Ascending aorta (tissue), 2 donors: ENCODE measurements at regions not wholly inside any gene's neighbourhood (a gene's known extent, or its start where the extent isn't known, plus 50 kb on each side); places are given as distances from the start of the nearest gene placed in this dataset.

Experiments
- DNase-seq, 2 donors: peaks; one replicate each; pipeline ENCODE4 v3.0.0-alpha.2; 2019; ENCODE audit warnings: low spot score in 2 of 2
- H3K27ac ChIP-seq, 2 donors: fragments of 200-600 bp; sonication (generic); one replicate each; pipeline ENCODE4 v1.5.1; 2016 to 2017; ENCODE audit warnings: mild to moderate bottlenecking in 1 of 2
- H3K27me3 ChIP-seq: fragments of 200-600 bp; sonication (generic); one replicate; pipeline ENCODE4 v1.5.1; 2017
- H3K36me3 ChIP-seq, 2 donors: fragments of 200-600 bp; sonication (generic); one replicate each; pipeline ENCODE4 v1.5.1; 2016
- H3K4me1 ChIP-seq, 2 donors: fragments of 200-600 bp; sonication (generic); one replicate each; pipeline ENCODE4 v1.5.1; 2016 to 2017; ENCODE audit warnings: mild to moderate bottlenecking in 1 of 2
- H3K4me3 ChIP-seq, 2 donors: fragments of 200-600 bp; sonication (generic); one replicate each; pipeline ENCODE4 v1.5.1; 2016 to 2017; ENCODE audit warnings: mild to moderate bottlenecking in 1 of 2
- H3K9me3 ChIP-seq, 2 donors: fragments of 200-600 bp; sonication (generic); one replicate each; pipeline ENCODE4 v1.5.1; 2016
- intact Hi-C: fragments of 100-400 bp; cut with DNase I; formaldehyde crosslinking; loops from one replicate; pipeline ENCODE4 v1.15.1; 2023
- TF ChIP-seq, protein P1 (sequence below), 3 experiments: fragments of 200-600 bp in 2 of 3; fragments of 450-650 bp in 1 of 3; sonication (generic) in 2 of 3; IDR thresholded peaks; one replicate each; pipeline ENCODE4 v1.5.1; 2016 to 2019; ENCODE audit warnings: antibody characterized with exemption in 3 of 3, mild to moderate bottlenecking in 1 of 3, moderate library complexity in 1 of 3

DNA sequence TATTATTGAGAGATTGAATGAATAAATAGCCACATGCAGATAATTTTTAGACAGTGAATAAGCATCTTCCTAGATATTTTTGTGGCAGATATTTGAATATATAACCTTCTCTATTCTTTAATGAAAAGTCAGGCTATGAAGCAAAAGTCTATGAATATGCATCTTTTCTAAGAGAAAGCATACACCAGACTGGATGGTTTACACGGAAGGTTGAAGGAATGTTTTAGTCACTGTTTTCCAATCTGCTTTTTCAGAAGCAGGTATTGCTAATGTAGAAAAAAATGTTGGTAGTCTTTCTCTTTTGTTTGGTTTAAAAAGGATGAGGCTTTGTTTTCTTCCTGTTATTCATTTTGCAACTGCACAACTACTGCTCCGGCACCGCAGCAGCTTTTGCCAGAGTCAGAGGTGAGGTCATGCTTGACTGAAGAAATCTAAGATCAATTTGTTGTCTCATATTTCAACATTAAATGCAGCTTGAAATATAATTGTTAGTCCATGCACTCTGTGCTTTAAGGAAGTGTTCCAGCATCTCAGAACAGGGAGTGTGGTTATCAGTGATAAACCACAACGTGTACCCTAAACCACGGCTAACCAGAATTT is 1540.8 kb upstream of the PIK3C3 start:
- H3K4me3 ChIP-seq = no peak overlapping the region
- intact Hi-C loops = no loop called here
- H3K36me3 ChIP-seq = no peaks in the 10 kb centered on the region
- no peak overlapping the region for H3K27ac ChIP-seq
- TF ChIP-seq, protein P1, sequence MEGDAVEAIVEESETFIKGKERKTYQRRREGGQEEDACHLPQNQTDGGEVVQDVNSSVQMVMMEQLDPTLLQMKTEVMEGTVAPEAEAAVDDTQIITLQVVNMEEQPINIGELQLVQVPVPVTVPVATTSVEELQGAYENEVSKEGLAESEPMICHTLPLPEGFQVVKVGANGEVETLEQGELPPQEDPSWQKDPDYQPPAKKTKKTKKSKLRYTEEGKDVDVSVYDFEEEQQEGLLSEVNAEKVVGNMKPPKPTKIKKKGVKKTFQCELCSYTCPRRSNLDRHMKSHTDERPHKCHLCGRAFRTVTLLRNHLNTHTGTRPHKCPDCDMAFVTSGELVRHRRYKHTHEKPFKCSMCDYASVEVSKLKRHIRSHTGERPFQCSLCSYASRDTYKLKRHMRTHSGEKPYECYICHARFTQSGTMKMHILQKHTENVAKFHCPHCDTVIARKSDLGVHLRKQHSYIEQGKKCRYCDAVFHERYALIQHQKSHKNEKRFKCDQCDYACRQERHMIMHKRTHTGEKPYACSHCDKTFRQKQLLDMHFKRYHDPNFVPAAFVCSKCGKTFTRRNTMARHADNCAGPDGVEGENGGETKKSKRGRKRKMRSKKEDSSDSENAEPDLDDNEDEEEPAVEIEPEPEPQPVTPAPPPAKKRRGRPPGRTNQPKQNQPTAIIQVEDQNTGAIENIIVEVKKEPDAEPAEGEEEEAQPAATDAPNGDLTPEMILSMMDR (IDR thresholded peaks at IDR 0.05) = no peak
- no peaks in the 10 kb centered on the region for H3K27me3 ChIP-seq
- H3K9me3 ChIP-seq = no peaks in the 10 kb centered on the region
- no peak for DNase-seq
- no peaks in the 10 kb centered on the region for H3K4me1 ChIP-seq

DNA sequence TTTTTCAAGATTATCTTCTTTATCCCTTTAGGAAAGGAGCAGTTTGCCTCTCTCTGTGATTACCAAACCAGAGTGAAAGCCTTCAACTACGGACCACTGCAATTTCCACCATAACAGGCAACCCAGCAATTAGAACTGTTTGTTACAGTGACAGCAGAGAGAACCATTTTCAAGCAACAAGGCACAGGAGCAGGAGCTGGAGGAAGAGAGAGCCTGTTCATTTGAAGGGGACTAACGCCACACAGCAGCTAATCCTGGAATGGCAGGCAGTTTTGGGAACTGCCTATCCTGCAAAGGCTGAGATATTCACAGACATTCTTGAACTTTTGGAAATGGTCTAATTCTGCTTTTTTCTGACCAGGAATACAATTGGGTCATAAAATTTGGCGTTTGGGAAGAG is 1541.9 kb upstream of the PIK3C3 start:
- Histone ChIP-seq H3K4me1 (no peaks in the 10 kb centered on the region), H3K27ac (no peak overlapping the region), H3K4me3 (no peak overlapping the region), H3K9me3 (no peaks in the 10 kb centered on the region), H3K27me3 (no peaks in the 10 kb centered on the region), H3K36me3 (no peaks in the 10 kb centered on the region)
- DNase-seq = no peak
- TF ChIP-seq, protein P1 (IDR thresholded peaks at IDR 0.05) = no peak
- intact Hi-C loops = no loop called here

DNA sequence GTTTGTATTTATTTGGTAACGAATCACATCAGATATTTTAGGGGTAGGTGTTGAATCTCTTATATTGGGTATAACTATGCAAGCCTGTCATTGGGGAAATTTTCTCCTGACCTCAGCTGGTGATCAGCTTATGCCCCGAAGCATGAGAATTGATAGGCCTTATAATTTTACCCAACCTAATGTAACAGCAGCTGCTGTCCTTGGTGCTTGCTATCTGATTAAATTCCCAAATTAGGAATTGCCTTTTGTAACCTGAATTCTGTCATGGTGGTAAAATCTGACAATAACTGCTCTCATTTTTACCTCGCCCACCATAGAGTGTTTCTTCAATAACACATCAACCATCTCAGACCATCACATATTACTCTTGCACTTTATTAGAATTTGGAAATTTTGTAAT is 1542.6 kb upstream of the PIK3C3 start:
- intact Hi-C loops = no loop called here
- TF ChIP-seq, protein P1 (IDR thresholded peaks at IDR 0.05) = no peak
- no peaks in the 10 kb centered on the region for H3K27me3 ChIP-seq

DNA sequence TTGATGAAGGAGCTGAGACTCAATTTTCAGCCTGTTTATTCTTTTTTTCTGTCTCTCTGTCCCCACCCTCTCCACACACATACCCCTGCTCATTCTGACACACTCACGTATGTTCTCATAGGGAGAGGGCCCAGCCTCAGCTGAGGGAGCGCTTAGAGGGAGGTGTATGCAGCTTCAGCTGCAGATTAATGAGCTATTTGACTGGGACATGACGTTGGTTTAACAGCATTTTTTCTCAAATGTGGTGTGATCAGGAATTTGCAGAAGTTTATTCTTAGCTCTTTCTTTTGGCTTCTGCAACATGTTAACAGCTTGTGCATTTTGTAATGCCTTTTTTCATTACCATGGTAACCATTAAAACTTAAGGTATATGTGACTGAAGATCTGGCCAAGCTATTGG is 1547.1 kb upstream of the PIK3C3 start:
- no peaks in the 10 kb centered on the region for H3K9me3 ChIP-seq
- no peaks in the 10 kb centered on the region for H3K36me3 ChIP-seq
- TF ChIP-seq, protein P1 (IDR thresholded peaks at IDR 0.05) = no peak
- no peak overlapping the region for H3K27ac ChIP-seq
- intact Hi-C loops = no loop called here
- no peak overlapping the region for H3K4me3 ChIP-seq
- no peaks in the 10 kb centered on the region for H3K27me3 ChIP-seq
- no peaks in the 10 kb centered on the region for H3K4me1 ChIP-seq
- DNase-seq = no peak

More for the DNA sequence above, 1542.6 kb upstream of the PIK3C3 start:
- no peak for DNase-seq
- Histone ChIP-seq H3K9me3 (no peaks in the 10 kb centered on the region), H3K36me3 (no peaks in the 10 kb centered on the region), H3K4me3 (no peak overlapping the region), H3K4me1 (no peaks in the 10 kb centered on the region), H3K27ac (no peak overlapping the region)

DNA sequence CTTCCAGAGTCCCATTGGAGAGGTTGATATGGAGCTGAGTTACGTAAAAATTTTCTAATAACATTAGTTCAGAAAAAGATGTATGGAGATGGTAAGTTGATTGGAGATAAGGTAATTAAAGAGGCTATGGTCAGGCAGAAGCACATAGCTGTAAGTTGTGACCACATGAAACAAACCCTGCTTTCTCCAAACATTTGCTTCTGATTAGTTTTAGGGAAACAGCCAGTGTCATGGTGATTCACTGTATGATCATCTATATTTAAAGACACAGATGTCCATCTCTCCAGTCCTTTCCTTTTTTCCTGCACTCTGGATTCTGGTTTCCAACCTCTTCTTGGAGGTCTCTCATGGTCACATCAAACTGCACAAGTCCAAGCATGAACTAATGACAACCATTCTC is 1550.8 kb upstream of the PIK3C3 start:
- TF ChIP-seq, protein P1 (IDR thresholded peaks at IDR 0.05) = no peak
- H3K4me3 ChIP-seq = no peak overlapping the region
- H3K9me3 ChIP-seq = no peaks in the 10 kb centered on the region
- no peaks in the 10 kb centered on the region for H3K4me1 ChIP-seq
- H3K36me3 ChIP-seq = no peaks in the 10 kb centered on the region
- intact Hi-C loops = no loop called here
- no peak overlapping the region for H3K27ac ChIP-seq
- no peaks in the 10 kb centered on the region for H3K27me3 ChIP-seq
- no peak for DNase-seq

DNA sequence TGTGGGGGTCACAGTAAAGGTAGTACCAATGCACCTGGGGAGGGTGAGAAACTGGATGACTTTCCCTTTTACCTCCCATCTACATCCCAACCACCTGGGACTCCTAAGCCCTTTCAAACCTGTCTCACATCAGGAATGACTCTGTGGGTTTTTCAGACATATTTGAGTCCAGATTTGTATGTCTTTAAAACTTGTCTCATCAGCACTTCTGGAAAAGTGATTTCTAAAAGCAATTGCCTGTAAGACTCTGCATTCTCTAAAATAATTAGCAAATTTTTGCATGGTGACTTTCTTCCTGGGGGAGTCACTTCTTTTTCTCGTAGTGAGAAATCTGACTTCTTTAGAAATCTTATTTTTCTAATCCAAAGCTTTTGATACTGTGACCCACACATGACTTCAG is 1553.0 kb upstream of the PIK3C3 start:
- TF ChIP-seq, protein P1 (IDR thresholded peaks at IDR 0.05) = no peak
- no peaks in the 10 kb centered on the region for H3K27me3 ChIP-seq
- no peaks in the 10 kb centered on the region for H3K36me3 ChIP-seq
- no peak overlapping the region for H3K4me3 ChIP-seq
- DNase-seq = no peak
- H3K9me3 ChIP-seq = no peaks in the 10 kb centered on the region
- no peaks in the 10 kb centered on the region for H3K4me1 ChIP-seq
- intact Hi-C loops = no loop called here
- H3K27ac ChIP-seq = no peak overlapping the region
